ENCODE measurements at regions not wholly inside any gene's neighbourhood (a gene's known extent, or its start where the extent isn't known, plus 50 kb on each side); places are given as distances from the start of the nearest gene placed in this dataset.

DNA sequence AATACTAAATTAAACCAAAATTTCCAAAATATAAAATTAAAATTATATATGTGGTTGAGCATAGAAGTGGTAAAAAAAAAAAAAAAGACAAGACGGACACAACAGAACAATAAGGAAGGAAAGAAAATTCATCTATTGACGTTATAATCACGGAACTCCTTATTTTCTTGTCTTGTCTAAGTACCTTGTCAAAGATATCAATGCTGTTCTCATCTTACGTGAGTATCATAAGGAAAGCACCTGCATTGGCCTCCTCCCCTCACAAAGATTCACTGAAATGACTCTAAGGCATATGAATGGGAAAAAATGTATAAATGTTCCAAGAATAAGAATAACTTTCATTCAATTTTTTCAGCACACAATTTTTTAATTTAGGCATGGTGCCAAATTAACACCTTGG, 135.4 kb downstream of the PPP1R3A start:
- no peak for TF ChIP-seq EZH2 (optimal IDR thresholded peaks at IDR 0.05; ENCODE audit: low read depth, low read length)
- TF ChIP-seq, protein P1, sequence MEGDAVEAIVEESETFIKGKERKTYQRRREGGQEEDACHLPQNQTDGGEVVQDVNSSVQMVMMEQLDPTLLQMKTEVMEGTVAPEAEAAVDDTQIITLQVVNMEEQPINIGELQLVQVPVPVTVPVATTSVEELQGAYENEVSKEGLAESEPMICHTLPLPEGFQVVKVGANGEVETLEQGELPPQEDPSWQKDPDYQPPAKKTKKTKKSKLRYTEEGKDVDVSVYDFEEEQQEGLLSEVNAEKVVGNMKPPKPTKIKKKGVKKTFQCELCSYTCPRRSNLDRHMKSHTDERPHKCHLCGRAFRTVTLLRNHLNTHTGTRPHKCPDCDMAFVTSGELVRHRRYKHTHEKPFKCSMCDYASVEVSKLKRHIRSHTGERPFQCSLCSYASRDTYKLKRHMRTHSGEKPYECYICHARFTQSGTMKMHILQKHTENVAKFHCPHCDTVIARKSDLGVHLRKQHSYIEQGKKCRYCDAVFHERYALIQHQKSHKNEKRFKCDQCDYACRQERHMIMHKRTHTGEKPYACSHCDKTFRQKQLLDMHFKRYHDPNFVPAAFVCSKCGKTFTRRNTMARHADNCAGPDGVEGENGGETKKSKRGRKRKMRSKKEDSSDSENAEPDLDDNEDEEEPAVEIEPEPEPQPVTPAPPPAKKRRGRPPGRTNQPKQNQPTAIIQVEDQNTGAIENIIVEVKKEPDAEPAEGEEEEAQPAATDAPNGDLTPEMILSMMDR (IDR thresholded peaks at IDR 0.05; ENCODE audit: low read length) = no peak
- no peak for TF ChIP-seq EZH2phosphoT487 (IDR thresholded peaks at IDR 0.05; ENCODE audit: low read length)
